Liver (tissue), 3 donors: ENCODE measurements at regions not wholly inside any gene's neighbourhood (a gene's known extent, or its start where the extent isn't known, plus 50 kb on each side); places are given as distances from the start of the nearest gene placed in this dataset.

Experiments
- JUND ChIP-seq, 2 donors: IDR thresholded peaks; 2 replicates each; pipeline ENCODE4 v1.6.1; 2016; ENCODE audit warnings: antibody characterized with exemption in 2 of 2
- MAX ChIP-seq: IDR thresholded peaks from 2 replicates; pipeline ENCODE4 v1.6.1; 2016; ENCODE audit warnings: antibody characterized with exemption
- NR2F2 ChIP-seq: IDR thresholded peaks from 2 replicates; pipeline ENCODE4 v1.6.1; 2016; ENCODE audit warnings: antibody characterized with exemption
- RXRA ChIP-seq, 2 donors: IDR thresholded peaks; 2 replicates each; pipeline ENCODE4 v1.6.1; 2017 to 2018; ENCODE audit warnings: antibody characterized with exemption in 2 of 2, mild to moderate bottlenecking in 1 of 2
- SP1 ChIP-seq: IDR thresholded peaks from 2 replicates; pipeline ENCODE4 v1.6.1; 2018; ENCODE audit warnings: antibody characterized with exemption, mild to moderate bottlenecking
- TAF1 ChIP-seq: conservative IDR thresholded peaks from 2 replicates; pipeline ENCODE4 v1.6.1; 2016; ENCODE audit warnings: antibody characterized with exemption, mild to moderate bottlenecking
- TF ChIP-seq, protein P1 (sequence below): fragments of 150-350 bp; IDR thresholded peaks from 2 replicates; pipeline ENCODE4 v1.5.1; 2017; ENCODE audit warnings: improper control_type of control experiment, low read depth, low read length; ENCODE audit not compliant: missing input control
- TF ChIP-seq, protein P2 (sequence below): IDR thresholded peaks from 2 replicates; pipeline ENCODE4 v1.6.1; 2016; ENCODE audit warnings: antibody characterized with exemption, mild to moderate bottlenecking
- donor health status: healthy.
- donor health status: healthy.

- TF ChIP-seq MAX (no peak), RXRA (IDR thresholded peaks at IDR 0.05) (no peak), TAF1 (no peak), SP1 (no peak), NR2F2 (no peak), JUND (IDR thresholded peaks at IDR 0.05) (no peak)
- TF ChIP-seq, protein P1, sequence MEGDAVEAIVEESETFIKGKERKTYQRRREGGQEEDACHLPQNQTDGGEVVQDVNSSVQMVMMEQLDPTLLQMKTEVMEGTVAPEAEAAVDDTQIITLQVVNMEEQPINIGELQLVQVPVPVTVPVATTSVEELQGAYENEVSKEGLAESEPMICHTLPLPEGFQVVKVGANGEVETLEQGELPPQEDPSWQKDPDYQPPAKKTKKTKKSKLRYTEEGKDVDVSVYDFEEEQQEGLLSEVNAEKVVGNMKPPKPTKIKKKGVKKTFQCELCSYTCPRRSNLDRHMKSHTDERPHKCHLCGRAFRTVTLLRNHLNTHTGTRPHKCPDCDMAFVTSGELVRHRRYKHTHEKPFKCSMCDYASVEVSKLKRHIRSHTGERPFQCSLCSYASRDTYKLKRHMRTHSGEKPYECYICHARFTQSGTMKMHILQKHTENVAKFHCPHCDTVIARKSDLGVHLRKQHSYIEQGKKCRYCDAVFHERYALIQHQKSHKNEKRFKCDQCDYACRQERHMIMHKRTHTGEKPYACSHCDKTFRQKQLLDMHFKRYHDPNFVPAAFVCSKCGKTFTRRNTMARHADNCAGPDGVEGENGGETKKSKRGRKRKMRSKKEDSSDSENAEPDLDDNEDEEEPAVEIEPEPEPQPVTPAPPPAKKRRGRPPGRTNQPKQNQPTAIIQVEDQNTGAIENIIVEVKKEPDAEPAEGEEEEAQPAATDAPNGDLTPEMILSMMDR, result no peak
- TF ChIP-seq, protein P2, sequence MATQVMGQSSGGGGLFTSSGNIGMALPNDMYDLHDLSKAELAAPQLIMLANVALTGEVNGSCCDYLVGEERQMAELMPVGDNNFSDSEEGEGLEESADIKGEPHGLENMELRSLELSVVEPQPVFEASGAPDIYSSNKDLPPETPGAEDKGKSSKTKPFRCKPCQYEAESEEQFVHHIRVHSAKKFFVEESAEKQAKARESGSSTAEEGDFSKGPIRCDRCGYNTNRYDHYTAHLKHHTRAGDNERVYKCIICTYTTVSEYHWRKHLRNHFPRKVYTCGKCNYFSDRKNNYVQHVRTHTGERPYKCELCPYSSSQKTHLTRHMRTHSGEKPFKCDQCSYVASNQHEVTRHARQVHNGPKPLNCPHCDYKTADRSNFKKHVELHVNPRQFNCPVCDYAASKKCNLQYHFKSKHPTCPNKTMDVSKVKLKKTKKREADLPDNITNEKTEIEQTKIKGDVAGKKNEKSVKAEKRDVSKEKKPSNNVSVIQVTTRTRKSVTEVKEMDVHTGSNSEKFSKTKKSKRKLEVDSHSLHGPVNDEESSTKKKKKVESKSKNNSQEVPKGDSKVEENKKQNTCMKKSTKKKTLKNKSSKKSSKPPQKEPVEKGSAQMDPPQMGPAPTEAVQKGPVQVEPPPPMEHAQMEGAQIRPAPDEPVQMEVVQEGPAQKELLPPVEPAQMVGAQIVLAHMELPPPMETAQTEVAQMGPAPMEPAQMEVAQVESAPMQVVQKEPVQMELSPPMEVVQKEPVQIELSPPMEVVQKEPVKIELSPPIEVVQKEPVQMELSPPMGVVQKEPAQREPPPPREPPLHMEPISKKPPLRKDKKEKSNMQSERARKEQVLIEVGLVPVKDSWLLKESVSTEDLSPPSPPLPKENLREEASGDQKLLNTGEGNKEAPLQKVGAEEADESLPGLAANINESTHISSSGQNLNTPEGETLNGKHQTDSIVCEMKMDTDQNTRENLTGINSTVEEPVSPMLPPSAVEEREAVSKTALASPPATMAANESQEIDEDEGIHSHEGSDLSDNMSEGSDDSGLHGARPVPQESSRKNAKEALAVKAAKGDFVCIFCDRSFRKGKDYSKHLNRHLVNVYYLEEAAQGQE, result no peak
These were observed 63.0 kb upstream of the GALNT13 start for GRCh38 chr2:153808679-153809078.
